ENCODE measurements at regions not wholly inside any gene's neighbourhood (a gene's known extent, or its start where the extent isn't known, plus 50 kb on each side); places are given as distances from the start of the nearest gene placed in this dataset.

GRCh38 chr1:192436441-192437078 is 119.8 kb downstream of the RGS21 start:
- TF ChIP-seq CTCF (conservative IDR thresholded peaks at IDR 0.05 in 1 of 2, IDR thresholded peaks at IDR 0.05 in 1 of 2; ENCODE audit: extremely low read depth in 1 of 2, insufficient read depth in 1 of 2, low read depth in 1 of 2, low read length in 2 of 2) = no peak
- TF ChIP-seq EZH2 (IDR thresholded peaks at IDR 0.05; ENCODE audit: borderline replicate concordance, low read length) = no peak

Measured in mammary epithelial cell (primary cell).